Fibroblast of lung (primary cell): ENCODE measurements at regions not wholly inside any gene's neighbourhood (a gene's known extent, or its start where the extent isn't known, plus 50 kb on each side); places are given as distances from the start of the nearest gene placed in this dataset.

ENCODE experiments used
- DNase-seq, 2 donors: peaks; one replicate each; pipeline versions ENCODE4 v3.0.0 to v3.0.0-alpha.2; 2010; ENCODE audit warnings: low read depth in 2 of 2
- H2AFZ ChIP-seq: 2 replicates; pipeline ENCODE4 v1.5.1; 2012; ENCODE audit warnings: low read length, control low read depth, inconsistent platforms
- H3K27ac ChIP-seq: 2 replicates; pipeline ENCODE4 v1.5.1; 2011; ENCODE audit warnings: low read length, control low read depth; ENCODE audit not compliant: insufficient read depth
- H3K27me3 ChIP-seq: 2 replicates; pipeline ENCODE4 v1.5.1; 2011; ENCODE audit warnings: mild to moderate bottlenecking, low read length; ENCODE audit not compliant: control insufficient read depth, insufficient read depth
- H3K36me3 ChIP-seq: 2 replicates; pipeline ENCODE4 v1.5.1; 2011; ENCODE audit warnings: low read length; ENCODE audit not compliant: control insufficient read depth, insufficient read depth
- H3K4me1 ChIP-seq: 2 replicates; pipeline ENCODE4 v1.5.1; 2011; ENCODE audit warnings: low read length; ENCODE audit not compliant: control insufficient read depth, insufficient read depth; ENCODE audit errors: extremely low read depth
- H3K4me2 ChIP-seq: 2 replicates; pipeline ENCODE4 v1.5.1; 2011; ENCODE audit warnings: low read length, control low read depth; ENCODE audit not compliant: insufficient read depth; ENCODE audit errors: extremely low read depth
- H3K4me3 ChIP-seq, 4 experiments: fragments of 200-600 bp in 1 of 4; sonication (generic) in 1 of 4; replicated peaks in 1 of 4; 2 replicates each; pipeline ENCODE4 v1.5.1; 2011 to 2016; ENCODE audit warnings: low read length in 4 of 4, low read depth in 3 of 4, mild to moderate bottlenecking in 3 of 4, control low read depth in 2 of 4, inconsistent platforms in 1 of 4, mixed read lengths in 1 of 4; ENCODE audit not compliant: insufficient read depth in 1 of 4; ENCODE audit errors: control extremely low read depth in 1 of 4
- H3K79me2 ChIP-seq: 2 replicates; pipeline ENCODE4 v1.5.1; 2012; ENCODE audit warnings: mild to moderate bottlenecking, low read length, inconsistent platforms; ENCODE audit not compliant: control insufficient read depth, insufficient read depth
- H3K9ac ChIP-seq: 2 replicates; pipeline ENCODE4 v1.5.1; 2011; ENCODE audit warnings: mild to moderate bottlenecking, low read length, control low read depth; ENCODE audit not compliant: insufficient read depth
- H3K9me3 ChIP-seq: 2 replicates; pipeline ENCODE4 v1.5.1; 2012; ENCODE audit warnings: low read depth, low read length; ENCODE audit not compliant: control insufficient read depth, insufficient read depth
- H4K20me1 ChIP-seq: 2 replicates; pipeline ENCODE4 v1.5.1; 2011; ENCODE audit warnings: low read length; ENCODE audit not compliant: control insufficient read depth, insufficient read depth; ENCODE audit errors: extremely low read depth
- CTCF ChIP-seq, 2 donors: IDR thresholded peaks in 1 of 2; conservative IDR thresholded peaks in 1 of 2; 1 replicate in 1 of 2; 2 replicates in 1 of 2; pipeline ENCODE4 v1.5.1; 2011 to 2012; ENCODE audit warnings: low read length in 2 of 2, control low read depth in 1 of 2, inconsistent platforms in 1 of 2, low read depth in 1 of 2, mild to moderate bottlenecking in 1 of 2
- EZH2 ChIP-seq: IDR thresholded peaks from 2 replicates; pipeline ENCODE4 v1.5.1; 2012; ENCODE audit warnings: low read length, control low read depth, mild to moderate bottlenecking; ENCODE audit errors: missing control alignments

GRCh38 chr2:58904095-58904494, 663.0 kb upstream of the FANCL start:
- Histone ChIP-seq H3K9ac (no peak overlapping the region), H3K36me3 (no peaks in the 10 kb centered on the region), H2AFZ (no peak overlapping the region), H3K79me2 (no peaks in the 10 kb centered on the region), H3K9me3 (no peaks in the 10 kb centered on the region), H4K20me1 (no peaks in the 10 kb centered on the region), H3K4me2 (no peak overlapping the region), H3K4me3 (no peak overlapping the region), H3K4me1 (peaks cover 2% of the 10 kb centered on the region), H3K27me3 (no peaks in the 10 kb centered on the region), H3K27ac (no peak overlapping the region)
- TF ChIP-seq EZH2 = no peak
- no peak for TF ChIP-seq CTCF (conservative IDR thresholded peaks at IDR 0.05 in 1 of 2, IDR thresholded peaks at IDR 0.05 in 1 of 2; ENCODE audit: low read depth in 1 of 2, low read length in 2 of 2)
- DNase-seq = no peak

GRCh38 chr2:58903427-58903826, 662.3 kb upstream of the FANCL start:
- Histone ChIP-seq H3K4me2 (no peak overlapping the region), H3K27me3 (no peaks in the 10 kb centered on the region), H3K27ac (no peak overlapping the region), H3K4me1 (peaks cover 2% of the 10 kb centered on the region), H3K79me2 (no peaks in the 10 kb centered on the region), H3K36me3 (no peaks in the 10 kb centered on the region), H3K9ac (no peak overlapping the region), H3K9me3 (no peaks in the 10 kb centered on the region), H3K4me3 (no peak overlapping the region), H2AFZ (no peak overlapping the region), H4K20me1 (no peaks in the 10 kb centered on the region)
- TF ChIP-seq CTCF (conservative IDR thresholded peaks at IDR 0.05 in 1 of 2, IDR thresholded peaks at IDR 0.05 in 1 of 2; ENCODE audit: low read depth in 1 of 2, low read length in 2 of 2) (no peak), EZH2 (no peak)
- DNase-seq = no peak

GRCh38 chr2:58900246-58901027, 659.3 kb upstream of the FANCL start:
- Histone ChIP-seq H3K79me2 (no peaks in the 10 kb centered on the region), H3K27me3 (no peaks in the 10 kb centered on the region), H3K9me3 (no peaks in the 10 kb centered on the region), H3K27ac (no peak overlapping the region), H3K36me3 (no peaks in the 10 kb centered on the region), H2AFZ (no peak overlapping the region), H3K4me1 (peaks cover 2% of the 10 kb centered on the region), H3K9ac (no peak overlapping the region), H3K4me3 (no peak overlapping the region), H3K4me2 (no peak overlapping the region), H4K20me1 (no peaks in the 10 kb centered on the region)
- no peak for TF ChIP-seq CTCF (conservative IDR thresholded peaks at IDR 0.05 in 1 of 2, IDR thresholded peaks at IDR 0.05 in 1 of 2; ENCODE audit: low read depth in 1 of 2, low read length in 2 of 2)
- TF ChIP-seq EZH2 = no peak
- no peak for DNase-seq
